ENCODE measurements at regions not wholly inside any gene's neighbourhood (a gene's known extent, or its start where the extent isn't known, plus 50 kb on each side); places are given as distances from the start of the nearest gene placed in this dataset.
A peak's percentile ranks its signal among the peaks of the same experiment; 100 is the strongest.

DNA sequence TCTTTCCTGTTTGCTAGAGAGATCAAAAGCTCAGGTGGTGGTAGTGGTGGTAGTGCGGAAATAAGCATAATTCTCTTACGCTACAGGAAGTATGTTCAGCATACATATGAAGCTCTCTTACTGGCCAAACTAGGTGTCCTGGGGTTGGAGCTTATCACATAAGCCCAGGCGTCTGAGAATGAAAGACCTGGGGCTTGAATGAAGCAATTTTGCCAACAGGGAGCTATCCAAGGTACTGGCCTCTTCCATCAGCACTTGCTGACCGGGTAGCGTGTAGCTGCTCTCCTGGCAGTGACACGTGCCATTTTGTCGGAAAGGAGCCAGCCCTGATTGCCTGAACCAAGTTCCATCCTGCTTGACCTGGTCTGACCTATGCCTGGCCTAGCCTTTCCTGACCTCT is 65.9 kb upstream of the HPF1 start (continued):
- TF ChIP-seq, protein P1, sequence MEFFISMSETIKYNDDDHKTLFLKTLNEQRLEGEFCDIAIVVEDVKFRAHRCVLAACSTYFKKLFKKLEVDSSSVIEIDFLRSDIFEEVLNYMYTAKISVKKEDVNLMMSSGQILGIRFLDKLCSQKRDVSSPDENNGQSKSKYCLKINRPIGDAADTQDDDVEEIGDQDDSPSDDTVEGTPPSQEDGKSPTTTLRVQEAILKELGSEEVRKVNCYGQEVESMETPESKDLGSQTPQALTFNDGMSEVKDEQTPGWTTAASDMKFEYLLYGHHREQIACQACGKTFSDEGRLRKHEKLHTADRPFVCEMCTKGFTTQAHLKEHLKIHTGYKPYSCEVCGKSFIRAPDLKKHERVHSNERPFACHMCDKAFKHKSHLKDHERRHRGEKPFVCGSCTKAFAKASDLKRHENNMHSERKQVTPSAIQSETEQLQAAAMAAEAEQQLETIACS (CRISPR knock-in tag; IDR thresholded peaks at IDR 0.05): no peak
- TF ChIP-seq, protein P2, sequence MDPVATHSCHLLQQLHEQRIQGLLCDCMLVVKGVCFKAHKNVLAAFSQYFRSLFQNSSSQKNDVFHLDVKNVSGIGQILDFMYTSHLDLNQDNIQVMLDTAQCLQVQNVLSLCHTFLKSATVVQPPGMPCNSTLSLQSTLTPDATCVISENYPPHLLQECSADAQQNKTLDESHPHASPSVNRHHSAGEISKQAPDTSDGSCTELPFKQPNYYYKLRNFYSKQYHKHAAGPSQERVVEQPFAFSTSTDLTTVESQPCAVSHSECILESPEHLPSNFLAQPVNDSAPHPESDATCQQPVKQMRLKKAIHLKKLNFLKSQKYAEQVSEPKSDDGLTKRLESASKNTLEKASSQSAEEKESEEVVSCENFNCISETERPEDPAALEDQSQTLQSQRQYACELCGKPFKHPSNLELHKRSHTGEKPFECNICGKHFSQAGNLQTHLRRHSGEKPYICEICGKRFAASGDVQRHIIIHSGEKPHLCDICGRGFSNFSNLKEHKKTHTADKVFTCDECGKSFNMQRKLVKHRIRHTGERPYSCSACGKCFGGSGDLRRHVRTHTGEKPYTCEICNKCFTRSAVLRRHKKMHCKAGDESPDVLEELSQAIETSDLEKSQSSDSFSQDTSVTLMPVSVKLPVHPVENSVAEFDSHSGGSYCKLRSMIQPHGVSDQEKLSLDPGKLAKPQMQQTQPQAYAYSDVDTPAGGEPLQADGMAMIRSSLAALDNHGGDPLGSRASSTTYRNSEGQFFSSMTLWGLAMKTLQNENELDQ (CRISPR knock-in tag; IDR thresholded peaks at IDR 0.05; ENCODE audit: borderline replicate concordance): no peak
- TF ChIP-seq, protein P3, sequence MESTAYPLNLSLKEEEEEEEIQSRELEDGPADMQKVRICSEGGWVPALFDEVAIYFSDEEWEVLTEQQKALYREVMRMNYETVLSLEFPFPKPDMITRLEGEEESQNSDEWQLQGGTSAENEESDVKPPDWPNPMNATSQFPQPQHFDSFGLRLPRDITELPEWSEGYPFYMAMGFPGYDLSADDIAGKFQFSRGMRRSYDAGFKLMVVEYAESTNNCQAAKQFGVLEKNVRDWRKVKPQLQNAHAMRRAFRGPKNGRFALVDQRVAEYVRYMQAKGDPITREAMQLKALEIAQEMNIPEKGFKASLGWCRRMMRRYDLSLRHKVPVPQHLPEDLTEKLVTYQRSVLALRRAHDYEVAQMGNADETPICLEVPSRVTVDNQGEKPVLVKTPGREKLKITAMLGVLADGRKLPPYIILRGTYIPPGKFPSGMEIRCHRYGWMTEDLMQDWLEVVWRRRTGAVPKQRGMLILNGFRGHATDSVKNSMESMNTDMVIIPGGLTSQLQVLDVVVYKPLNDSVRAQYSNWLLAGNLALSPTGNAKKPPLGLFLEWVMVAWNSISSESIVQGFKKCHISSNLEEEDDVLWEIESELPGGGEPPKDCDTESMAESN (CRISPR knock-in tag; conservative IDR thresholded peaks at IDR 0.05): no peak
- TF ChIP-seq, protein P4, sequence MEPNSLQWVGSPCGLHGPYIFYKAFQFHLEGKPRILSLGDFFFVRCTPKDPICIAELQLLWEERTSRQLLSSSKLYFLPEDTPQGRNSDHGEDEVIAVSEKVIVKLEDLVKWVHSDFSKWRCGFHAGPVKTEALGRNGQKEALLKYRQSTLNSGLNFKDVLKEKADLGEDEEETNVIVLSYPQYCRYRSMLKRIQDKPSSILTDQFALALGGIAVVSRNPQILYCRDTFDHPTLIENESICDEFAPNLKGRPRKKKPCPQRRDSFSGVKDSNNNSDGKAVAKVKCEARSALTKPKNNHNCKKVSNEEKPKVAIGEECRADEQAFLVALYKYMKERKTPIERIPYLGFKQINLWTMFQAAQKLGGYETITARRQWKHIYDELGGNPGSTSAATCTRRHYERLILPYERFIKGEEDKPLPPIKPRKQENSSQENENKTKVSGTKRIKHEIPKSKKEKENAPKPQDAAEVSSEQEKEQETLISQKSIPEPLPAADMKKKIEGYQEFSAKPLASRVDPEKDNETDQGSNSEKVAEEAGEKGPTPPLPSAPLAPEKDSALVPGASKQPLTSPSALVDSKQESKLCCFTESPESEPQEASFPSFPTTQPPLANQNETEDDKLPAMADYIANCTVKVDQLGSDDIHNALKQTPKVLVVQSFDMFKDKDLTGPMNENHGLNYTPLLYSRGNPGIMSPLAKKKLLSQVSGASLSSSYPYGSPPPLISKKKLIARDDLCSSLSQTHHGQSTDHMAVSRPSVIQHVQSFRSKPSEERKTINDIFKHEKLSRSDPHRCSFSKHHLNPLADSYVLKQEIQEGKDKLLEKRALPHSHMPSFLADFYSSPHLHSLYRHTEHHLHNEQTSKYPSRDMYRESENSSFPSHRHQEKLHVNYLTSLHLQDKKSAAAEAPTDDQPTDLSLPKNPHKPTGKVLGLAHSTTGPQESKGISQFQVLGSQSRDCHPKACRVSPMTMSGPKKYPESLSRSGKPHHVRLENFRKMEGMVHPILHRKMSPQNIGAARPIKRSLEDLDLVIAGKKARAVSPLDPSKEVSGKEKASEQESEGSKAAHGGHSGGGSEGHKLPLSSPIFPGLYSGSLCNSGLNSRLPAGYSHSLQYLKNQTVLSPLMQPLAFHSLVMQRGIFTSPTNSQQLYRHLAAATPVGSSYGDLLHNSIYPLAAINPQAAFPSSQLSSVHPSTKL (CRISPR knock-in tag; IDR thresholded peaks at IDR 0.05): peak; percentile 52
- TF ChIP-seq, protein P5, sequence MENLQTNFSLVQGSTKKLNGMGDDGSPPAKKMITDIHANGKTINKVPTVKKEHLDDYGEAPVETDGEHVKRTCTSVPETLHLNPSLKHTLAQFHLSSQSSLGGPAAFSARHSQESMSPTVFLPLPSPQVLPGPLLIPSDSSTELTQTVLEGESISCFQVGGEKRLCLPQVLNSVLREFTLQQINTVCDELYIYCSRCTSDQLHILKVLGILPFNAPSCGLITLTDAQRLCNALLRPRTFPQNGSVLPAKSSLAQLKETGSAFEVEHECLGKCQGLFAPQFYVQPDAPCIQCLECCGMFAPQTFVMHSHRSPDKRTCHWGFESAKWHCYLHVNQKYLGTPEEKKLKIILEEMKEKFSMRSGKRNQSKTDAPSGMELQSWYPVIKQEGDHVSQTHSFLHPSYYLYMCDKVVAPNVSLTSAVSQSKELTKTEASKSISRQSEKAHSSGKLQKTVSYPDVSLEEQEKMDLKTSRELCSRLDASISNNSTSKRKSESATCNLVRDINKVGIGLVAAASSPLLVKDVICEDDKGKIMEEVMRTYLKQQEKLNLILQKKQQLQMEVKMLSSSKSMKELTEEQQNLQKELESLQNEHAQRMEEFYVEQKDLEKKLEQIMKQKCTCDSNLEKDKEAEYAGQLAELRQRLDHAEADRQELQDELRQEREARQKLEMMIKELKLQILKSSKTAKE (CRISPR knock-in tag; IDR thresholded peaks at IDR 0.05; ENCODE audit: borderline replicate concordance): no peak
- TF ChIP-seq, protein P6, sequence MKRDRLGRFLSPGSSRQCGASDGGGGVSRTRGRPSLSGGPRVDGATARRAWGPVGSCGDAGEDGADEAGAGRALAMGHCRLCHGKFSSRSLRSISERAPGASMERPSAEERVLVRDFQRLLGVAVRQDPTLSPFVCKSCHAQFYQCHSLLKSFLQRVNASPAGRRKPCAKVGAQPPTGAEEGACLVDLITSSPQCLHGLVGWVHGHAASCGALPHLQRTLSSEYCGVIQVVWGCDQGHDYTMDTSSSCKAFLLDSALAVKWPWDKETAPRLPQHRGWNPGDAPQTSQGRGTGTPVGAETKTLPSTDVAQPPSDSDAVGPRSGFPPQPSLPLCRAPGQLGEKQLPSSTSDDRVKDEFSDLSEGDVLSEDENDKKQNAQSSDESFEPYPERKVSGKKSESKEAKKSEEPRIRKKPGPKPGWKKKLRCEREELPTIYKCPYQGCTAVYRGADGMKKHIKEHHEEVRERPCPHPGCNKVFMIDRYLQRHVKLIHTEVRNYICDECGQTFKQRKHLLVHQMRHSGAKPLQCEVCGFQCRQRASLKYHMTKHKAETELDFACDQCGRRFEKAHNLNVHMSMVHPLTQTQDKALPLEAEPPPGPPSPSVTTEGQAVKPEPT (CRISPR knock-in tag; IDR thresholded peaks at IDR 0.05; ENCODE audit: low read depth): no peak
- TF ChIP-seq AGO1 (IDR thresholded peaks at IDR 0.05; ENCODE audit: low read depth, low read length, poor library complexity, severe bottlenecking) (no peak), ZNF776 (CRISPR knock-in tag; IDR thresholded peaks at IDR 0.05) (no peak), ZNF3 (CRISPR knock-in tag; IDR thresholded peaks at IDR 0.05) (no peak), ZFP90 (CRISPR knock-in tag; IDR thresholded peaks at IDR 0.05; ENCODE audit: borderline replicate concordance) (no peak), ZNF383 (CRISPR knock-in tag; IDR thresholded peaks at IDR 0.05; ENCODE audit: borderline replicate concordance) (no peak), ZSCAN31 (CRISPR knock-in tag; IDR thresholded peaks at IDR 0.05; ENCODE audit: low read depth) (no peak), ZNF296 (CRISPR knock-in tag; conservative IDR thresholded peaks at IDR 0.05) (no peak)
- TF ChIP-seq, protein P7, sequence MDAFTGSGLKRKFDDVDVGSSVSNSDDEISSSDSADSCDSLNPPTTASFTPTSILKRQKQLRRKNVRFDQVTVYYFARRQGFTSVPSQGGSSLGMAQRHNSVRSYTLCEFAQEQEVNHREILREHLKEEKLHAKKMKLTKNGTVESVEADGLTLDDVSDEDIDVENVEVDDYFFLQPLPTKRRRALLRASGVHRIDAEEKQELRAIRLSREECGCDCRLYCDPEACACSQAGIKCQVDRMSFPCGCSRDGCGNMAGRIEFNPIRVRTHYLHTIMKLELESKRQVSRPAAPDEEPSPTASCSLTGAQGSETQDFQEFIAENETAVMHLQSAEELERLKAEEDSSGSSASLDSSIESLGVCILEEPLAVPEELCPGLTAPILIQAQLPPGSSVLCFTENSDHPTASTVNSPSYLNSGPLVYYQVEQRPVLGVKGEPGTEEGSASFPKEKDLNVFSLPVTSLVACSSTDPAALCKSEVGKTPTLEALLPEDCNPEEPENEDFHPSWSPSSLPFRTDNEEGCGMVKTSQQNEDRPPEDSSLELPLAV (CRISPR knock-in tag; conservative IDR thresholded peaks at IDR 0.05; ENCODE audit: low read depth): no peak

All from HepG2 (cell line).